Gastrocnemius medialis (tissue), 4 donors: ENCODE measurements at regions not wholly inside any gene's neighbourhood (a gene's known extent, or its start where the extent isn't known, plus 50 kb on each side); places are given as distances from the start of the nearest gene placed in this dataset.

ENCODE experiments used
- CTCF ChIP-seq, 5 experiments: fragments of 450-650 bp in 3 of 5; fragments of 200-600 bp in 2 of 5; sonication (generic) in 2 of 5; IDR thresholded peaks in 4 of 5; conservative IDR thresholded peaks in 1 of 5; 1 replicate in 4 of 5; 2 replicates in 1 of 5; pipeline ENCODE4 v1.5.1; 2016 to 2019; ENCODE audit warnings: antibody characterized with exemption in 5 of 5, mild to moderate bottlenecking in 3 of 5, moderate library complexity in 3 of 5
- POLR2A ChIP-seq, 2 donors: fragments of 450-650 bp; IDR thresholded peaks; one replicate each; pipeline ENCODE4 v1.6.1; 2017; ENCODE audit warnings: antibody characterized with exemption in 2 of 2, mild to moderate bottlenecking in 2 of 2, moderate library complexity in 2 of 2

- TF ChIP-seq CTCF (IDR thresholded peaks at IDR 0.05 in 4 of 5, conservative IDR thresholded peaks at IDR 0.05 in 1 of 5): no peak
- TF ChIP-seq POLR2A (IDR thresholded peaks at IDR 0.05): no peak
Measured at GRCh38 chr4:106423791-106424190, 55.2 kb upstream of the GIMD1 start.
